SJSA1 (cell line): ENCODE measurements at regions not wholly inside any gene's neighbourhood (a gene's known extent, or its start where the extent isn't known, plus 50 kb on each side); places are given as distances from the start of the nearest gene placed in this dataset.
A peak's percentile ranks its signal among the peaks of the same experiment; 100 is the strongest.

Experiments
- DNase-seq, 2 experiments: peaks; one replicate each; pipeline ENCODE4 v3.0.0-alpha.2; 2015 to 2020; ENCODE audit warnings: low spot score in 2 of 2, low read depth in 1 of 2
- H3K27ac ChIP-seq: fragments of 250-450 bp; sonication (Bioruptor Pico); 2 replicates; pipeline ENCODE4 v1.5.1; 2020; ENCODE audit warnings: mild to moderate bottlenecking, moderate library complexity
- H3K27me3 ChIP-seq: fragments of 250-450 bp; sonication (Bioruptor Pico); replicated peaks from 2 replicates; pipeline ENCODE4 v1.5.1; 2020; ENCODE audit warnings: mild to moderate bottlenecking, moderate library complexity
- H3K36me3 ChIP-seq: fragments of 250-450 bp; sonication (Bioruptor Pico); 2 replicates; pipeline ENCODE4 v1.5.1; 2020; ENCODE audit warnings: mild to moderate bottlenecking
- H3K4me1 ChIP-seq: fragments of 250-450 bp; sonication (Bioruptor Pico); replicated peaks from 2 replicates; pipeline ENCODE4 v1.6.1; 2021; ENCODE audit warnings: mild to moderate bottlenecking
- H3K4me3 ChIP-seq: fragments of 250-450 bp; sonication (Bioruptor Pico); 2 replicates; pipeline ENCODE4 v1.5.1; 2020; ENCODE audit warnings: mild to moderate bottlenecking
- H3K9me3 ChIP-seq: fragments of 250-450 bp; sonication (Bioruptor Pico); replicated peaks from 2 replicates; pipeline ENCODE4 v1.5.1; 2020; ENCODE audit warnings: mild to moderate bottlenecking

- H3K27me3 ChIP-seq = no peaks in the 10 kb centered on the region
- no peak overlapping the region for H3K4me3 ChIP-seq
- H3K9me3 ChIP-seq = no peaks in the 10 kb centered on the region
- no peaks in the 10 kb centered on the region for H3K36me3 ChIP-seq
- DNase-seq = no peak
- H3K4me1 ChIP-seq = peaks cover 19% of the 10 kb centered on the region
- H3K27ac ChIP-seq = no peak overlapping the region
Observed at GRCh38 chr12:115140981-115141655, 457.1 kb upstream of the TBX3 start.

GRCh38 chr12:115137812-115138521 lies 454.0 kb upstream of the TBX3 start:
- Histone ChIP-seq H3K4me1 (peaks cover 28% of the 10 kb centered on the region), H3K27me3 (no peaks in the 10 kb centered on the region), H3K4me3 (no peak overlapping the region), H3K36me3 (no peaks in the 10 kb centered on the region), H3K9me3 (no peaks in the 10 kb centered on the region), H3K27ac (no peak overlapping the region)
- no peak for DNase-seq

GRCh38 chr12:115135800-115136211 lies 451.8 kb upstream of the TBX3 start:
- 0 out of 2 replicates have a peak overlapping the region, but pooled peaks have one; percentile 13 for H3K27ac ChIP-seq
- H3K4me1 ChIP-seq = peaks cover 42% of the 10 kb centered on the region
- H3K36me3 ChIP-seq = no peaks in the 10 kb centered on the region
- DNase-seq = peak; percentile 69 to 71
- H3K9me3 ChIP-seq = no peaks in the 10 kb centered on the region
- H3K4me3 ChIP-seq = no peak overlapping the region
- no peaks in the 10 kb centered on the region for H3K27me3 ChIP-seq

GRCh38 chr12:115134298-115134697 lies 450.3 kb upstream of the TBX3 start:
- H3K4me1 ChIP-seq = peaks cover 47% of the 10 kb centered on the region
- H3K36me3 ChIP-seq = no peaks in the 10 kb centered on the region
- no peak overlapping the region for H3K27ac ChIP-seq
- H3K9me3 ChIP-seq = no peaks in the 10 kb centered on the region
- H3K4me3 ChIP-seq = no peak overlapping the region
- no peak for DNase-seq
- no peaks in the 10 kb centered on the region for H3K27me3 ChIP-seq

GRCh38 chr12:115132905-115133304 lies 448.9 kb upstream of the TBX3 start:
- no peaks in the 10 kb centered on the region for H3K27me3 ChIP-seq

GRCh38 chr12:115132145-115132544 lies 448.2 kb upstream of the TBX3 start:
- Histone ChIP-seq H3K9me3 (no peaks in the 10 kb centered on the region), H3K4me1 (peaks cover 40% of the 10 kb centered on the region), H3K27ac (no peak overlapping the region), H3K4me3 (no peak overlapping the region), H3K27me3 (no peaks in the 10 kb centered on the region), H3K36me3 (no peaks in the 10 kb centered on the region)
- peak; percentile 63 to 80 for DNase-seq

More at GRCh38 chr12:115132905-115133304, 448.9 kb upstream of the TBX3 start:
- no peaks in the 10 kb centered on the region for H3K36me3 ChIP-seq
- no peak for DNase-seq
- H3K4me1 ChIP-seq = peaks cover 47% of the 10 kb centered on the region
- no peak overlapping the region for H3K4me3 ChIP-seq
- H3K27ac ChIP-seq = no peak overlapping the region
- H3K9me3 ChIP-seq = no peaks in the 10 kb centered on the region

- Histone ChIP-seq H3K9me3 (no peaks in the 10 kb centered on the region), H3K4me3 (no peak overlapping the region), H3K27ac (no peak overlapping the region), H3K36me3 (no peaks in the 10 kb centered on the region), H3K4me1 (peaks cover 21% of the 10 kb centered on the region), H3K27me3 (no peaks in the 10 kb centered on the region)
- DNase-seq = no peak
Observed at GRCh38 chr12:115129727-115130126, 445.8 kb upstream of the TBX3 start.

- no peak for DNase-seq
- no peaks in the 10 kb centered on the region; the same call in 1 of the 2 replicates for H3K9me3 ChIP-seq
Observed at GRCh38 chr12:115121053-115121452, 437.1 kb upstream of the TBX3 start.

GRCh38 chr12:115118177-115118724 lies 434.3 kb upstream of the TBX3 start:
- H3K36me3 ChIP-seq = no peaks in the 10 kb centered on the region
- no peak overlapping the region for H3K4me3 ChIP-seq
- H3K9me3 ChIP-seq = no peaks in the 10 kb centered on the region; the same call in 1 of the 2 replicates
- H3K27me3 ChIP-seq = no peaks in the 10 kb centered on the region
- no peak overlapping the region for H3K27ac ChIP-seq
- H3K4me1 ChIP-seq = no peaks in the 10 kb centered on the region
- DNase-seq = no peak

More at GRCh38 chr12:115121053-115121452, 437.1 kb upstream of the TBX3 start:
- H3K36me3 ChIP-seq = no peaks in the 10 kb centered on the region
- H3K4me3 ChIP-seq = no peak overlapping the region
- H3K27me3 ChIP-seq = no peaks in the 10 kb centered on the region
- no peak overlapping the region for H3K27ac ChIP-seq
- H3K4me1 ChIP-seq = no peaks in the 10 kb centered on the region

- Histone ChIP-seq H3K4me1 (no peaks in the 10 kb centered on the region), H3K4me3 (no peak overlapping the region), H3K36me3 (no peaks in the 10 kb centered on the region), H3K27ac (no peak overlapping the region), H3K27me3 (no peaks in the 10 kb centered on the region), H3K9me3 (no peaks in the 10 kb centered on the region; the same call in 1 of the 2 replicates)
- DNase-seq = no peak
Observed at GRCh38 chr12:115114140-115114539, 430.2 kb upstream of the TBX3 start.

- no peaks in the 10 kb centered on the region for H3K9me3 ChIP-seq
- no peaks in the 10 kb centered on the region for H3K4me1 ChIP-seq
- DNase-seq = no peak
- H3K36me3 ChIP-seq = no peaks in the 10 kb centered on the region
- H3K27me3 ChIP-seq = no peaks in the 10 kb centered on the region
- H3K27ac ChIP-seq = no peak overlapping the region
- no peak overlapping the region for H3K4me3 ChIP-seq
Observed at GRCh38 chr12:115109863-115110262, 425.9 kb upstream of the TBX3 start.

GRCh38 chr12:115108129-115109100 lies 424.4 kb upstream of the TBX3 start:
- H3K27ac ChIP-seq = no peak overlapping the region
- no peak for DNase-seq
- no peaks in the 10 kb centered on the region for H3K9me3 ChIP-seq
- H3K4me3 ChIP-seq = no peak overlapping the region
- H3K27me3 ChIP-seq = no peaks in the 10 kb centered on the region
- no peaks in the 10 kb centered on the region for H3K4me1 ChIP-seq
- H3K36me3 ChIP-seq = no peaks in the 10 kb centered on the region
